GM13976 (cell line): ENCODE measurements at regions not wholly inside any gene's neighbourhood (a gene's known extent, or its start where the extent isn't known, plus 50 kb on each side); places are given as distances from the start of the nearest gene placed in this dataset.

Experiments
- DNase-seq: peaks from one replicate; pipeline ENCODE4 v3.0.0; 2012; ENCODE audit warnings: low spot score
- CTCF ChIP-seq: IDR thresholded peaks from 2 replicates; pipeline ENCODE4 v1.5.1; 2012; ENCODE audit warnings: borderline replicate concordance, mild to moderate bottlenecking; ENCODE audit not compliant: insufficient read depth; ENCODE audit errors: extremely low read depth, missing control alignments, control extremely low read depth
- in situ Hi-C: fragments of 300-500 bp; cut with MboI; formaldehyde crosslinking; loops from one replicate; pipeline ENCODE4 v1.12.0; 2022; ENCODE audit warnings: low sequenced_read_pairs, mixed read lengths, inconsistent platforms; ENCODE audit not compliant: unreplicated experiment

- in situ Hi-C loops: no loop called here
- no peak for DNase-seq
- TF ChIP-seq CTCF: no peak
These were observed 851.3 kb downstream of the TFAP2A start for GRCh38 chr6:9563568-9563967.

- in situ Hi-C loops: no loop called here
- no peak for TF ChIP-seq CTCF
- no peak for DNase-seq
These were observed 860.1 kb downstream of the TFAP2A start for GRCh38 chr6:9554806-9555205.

DNA sequence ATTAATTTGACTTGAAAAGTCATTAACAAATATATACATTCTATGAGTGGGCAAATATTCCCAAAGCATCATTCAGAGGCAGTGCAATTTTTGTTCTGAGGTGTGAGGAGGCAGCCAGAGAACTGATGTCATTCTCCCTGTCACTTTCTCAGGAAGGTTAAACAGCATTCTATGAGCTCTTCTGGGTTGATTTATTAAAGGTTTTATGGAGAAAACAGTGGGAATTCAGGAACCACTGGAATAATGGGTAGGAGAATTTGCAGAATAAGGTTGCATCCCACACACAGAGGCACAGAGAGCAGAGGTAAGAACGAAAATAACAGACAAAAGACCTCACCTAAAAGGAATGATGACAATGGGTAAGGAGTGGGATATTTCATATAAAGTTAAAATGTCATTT, 860.6 kb downstream of the TFAP2A start:
- DNase-seq: no peak
- in situ Hi-C loops: no loop called here
- no peak for TF ChIP-seq CTCF

GRCh38 chr6:9553002-9553401, 861.9 kb downstream of the TFAP2A start:
- in situ Hi-C loops: no loop called here
- no peak for TF ChIP-seq CTCF
- no peak for DNase-seq

DNA sequence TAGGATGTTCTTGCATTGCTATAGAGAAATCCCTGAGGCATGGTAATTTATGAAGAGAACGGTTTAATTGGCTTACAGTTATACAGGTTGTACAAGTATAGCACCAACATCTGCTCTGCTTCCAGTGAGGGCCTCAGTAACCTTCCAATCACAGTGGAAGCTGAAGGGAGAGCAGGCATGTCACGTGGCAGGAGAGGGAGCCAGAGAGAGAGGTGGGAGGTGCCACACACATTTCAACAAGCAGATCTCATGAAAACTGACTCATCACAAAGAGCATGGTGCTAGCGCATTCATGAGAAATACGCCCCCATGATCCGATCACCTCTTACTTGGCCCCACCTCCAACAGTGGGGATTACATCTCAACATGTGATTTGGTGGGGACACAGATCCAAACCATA, 871.2 kb downstream of the TFAP2A start:
- TF ChIP-seq CTCF: no peak
- no peak for DNase-seq
- in situ Hi-C loops: loop anchor here (25.0 kb wide), 1 partner anchor 869 kb away; the partner anchor contains the start of gene TFAP2A

DNA sequence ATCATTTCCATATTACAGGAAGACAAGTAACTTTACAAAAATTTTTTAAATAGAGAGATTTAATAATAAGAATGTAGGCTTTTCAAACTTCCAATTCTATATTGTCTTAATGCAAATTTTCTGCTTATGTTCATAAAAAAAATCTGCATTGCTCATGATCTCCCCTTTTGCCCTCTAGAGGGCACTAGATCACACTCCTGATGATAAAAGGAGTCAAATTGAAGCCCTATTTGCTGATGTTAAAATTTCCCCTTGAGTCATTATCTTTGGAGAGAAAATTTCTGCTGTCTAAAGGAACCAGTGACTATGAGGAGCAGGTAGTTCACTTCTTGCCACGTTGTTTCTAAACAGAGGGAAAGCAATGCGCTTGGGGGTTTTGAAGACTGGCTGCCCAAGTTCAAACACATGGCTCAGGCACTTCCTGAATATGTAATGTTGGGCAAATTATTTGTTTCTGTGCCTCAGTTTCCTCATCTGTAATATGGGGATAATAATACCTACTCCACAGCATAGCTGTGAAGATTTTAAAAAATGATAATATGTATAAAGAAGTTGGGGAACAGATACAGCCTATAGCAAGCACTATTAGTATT, 874.2 kb downstream of the TFAP2A start:
- in situ Hi-C loops: loop anchor here (25.0 kb wide), 1 partner anchor 872 kb away; the partner anchor contains the start of gene TFAP2A
- TF ChIP-seq CTCF: peak; percentile 54
- peak; percentile 28 for DNase-seq

DNA sequence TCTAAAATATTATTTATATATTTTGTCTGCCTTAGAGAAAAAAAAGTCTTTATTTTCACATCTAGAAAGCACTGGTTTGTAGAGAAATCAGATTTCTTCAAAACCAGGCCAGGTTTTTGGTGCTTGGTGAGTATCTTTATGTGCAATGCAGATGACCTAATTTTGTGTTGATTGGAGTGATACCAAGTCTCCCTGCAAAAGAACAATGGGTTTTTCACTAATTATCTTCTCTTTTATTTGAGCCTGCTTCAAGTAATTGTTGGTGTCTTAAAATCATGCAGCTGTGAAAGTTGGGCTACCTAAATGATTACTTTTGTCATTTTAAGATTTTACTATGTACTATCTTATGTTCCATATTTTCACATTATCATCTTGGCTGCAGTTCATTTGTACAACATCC, 874.7 kb downstream of the TFAP2A start:
- DNase-seq: no peak
- in situ Hi-C loops: loop anchor here (25.0 kb wide), 1 partner anchor 872 kb away; the partner anchor contains the start of gene TFAP2A
- TF ChIP-seq CTCF: no peak
